ENCODE measurements at regions not wholly inside any gene's neighbourhood (a gene's known extent, or its start where the extent isn't known, plus 50 kb on each side); places are given as distances from the start of the nearest gene placed in this dataset.

DNA sequence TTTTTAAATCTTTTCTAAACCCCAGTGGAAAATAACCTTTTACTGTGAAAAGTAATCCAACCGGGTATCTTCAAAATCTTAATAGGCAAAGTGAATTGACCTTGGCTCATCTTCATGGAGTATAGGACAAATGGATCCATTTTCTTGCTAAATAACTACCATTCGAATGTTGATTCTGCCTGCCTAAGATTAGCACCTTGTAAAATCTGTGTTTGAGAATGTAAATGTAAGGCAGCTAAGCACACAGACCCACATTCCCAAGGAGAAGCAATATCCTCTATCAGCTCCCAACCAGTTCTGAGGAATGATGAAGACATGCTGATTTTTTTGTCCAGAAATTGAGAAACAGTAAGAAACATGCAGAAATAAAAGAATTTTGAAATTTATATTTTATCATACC is 509.8 kb upstream of the SMIM21 start:
- DNase-seq (ENCODE audit: extremely low read depth, insufficient read length): no peak
- Histone ChIP-seq H3K27me3 (replicated peaks; ENCODE audit: control insufficient read depth, insufficient read depth, low read length) (no peaks in the 10 kb centered on the region), H3K4me3 (replicated peaks; ENCODE audit: low read depth, low read length) (no peak overlapping the region), H3K36me3 (ENCODE audit: control insufficient read depth, insufficient read depth, low read length) (no peaks in the 10 kb centered on the region)
- TF ChIP-seq, protein P1, sequence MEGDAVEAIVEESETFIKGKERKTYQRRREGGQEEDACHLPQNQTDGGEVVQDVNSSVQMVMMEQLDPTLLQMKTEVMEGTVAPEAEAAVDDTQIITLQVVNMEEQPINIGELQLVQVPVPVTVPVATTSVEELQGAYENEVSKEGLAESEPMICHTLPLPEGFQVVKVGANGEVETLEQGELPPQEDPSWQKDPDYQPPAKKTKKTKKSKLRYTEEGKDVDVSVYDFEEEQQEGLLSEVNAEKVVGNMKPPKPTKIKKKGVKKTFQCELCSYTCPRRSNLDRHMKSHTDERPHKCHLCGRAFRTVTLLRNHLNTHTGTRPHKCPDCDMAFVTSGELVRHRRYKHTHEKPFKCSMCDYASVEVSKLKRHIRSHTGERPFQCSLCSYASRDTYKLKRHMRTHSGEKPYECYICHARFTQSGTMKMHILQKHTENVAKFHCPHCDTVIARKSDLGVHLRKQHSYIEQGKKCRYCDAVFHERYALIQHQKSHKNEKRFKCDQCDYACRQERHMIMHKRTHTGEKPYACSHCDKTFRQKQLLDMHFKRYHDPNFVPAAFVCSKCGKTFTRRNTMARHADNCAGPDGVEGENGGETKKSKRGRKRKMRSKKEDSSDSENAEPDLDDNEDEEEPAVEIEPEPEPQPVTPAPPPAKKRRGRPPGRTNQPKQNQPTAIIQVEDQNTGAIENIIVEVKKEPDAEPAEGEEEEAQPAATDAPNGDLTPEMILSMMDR (IDR thresholded peaks at IDR 0.05; ENCODE audit: insufficient read depth, low read length, poor library complexity, severe bottlenecking): no peak

- DNase-seq (ENCODE audit: extremely low read depth, insufficient read length): no peak
- TF ChIP-seq, protein P1 (IDR thresholded peaks at IDR 0.05; ENCODE audit: insufficient read depth, low read length, poor library complexity, severe bottlenecking): no peak
- Histone ChIP-seq H3K27me3 (replicated peaks; ENCODE audit: control insufficient read depth, insufficient read depth, low read length) (no peaks in the 10 kb centered on the region), H3K36me3 (ENCODE audit: control insufficient read depth, insufficient read depth, low read length) (no peaks in the 10 kb centered on the region), H3K4me3 (replicated peaks; ENCODE audit: low read depth, low read length) (no peak overlapping the region)
Measured at GRCh38 chr18:75936862-75937261, 509.4 kb upstream of the SMIM21 start.

DNA sequence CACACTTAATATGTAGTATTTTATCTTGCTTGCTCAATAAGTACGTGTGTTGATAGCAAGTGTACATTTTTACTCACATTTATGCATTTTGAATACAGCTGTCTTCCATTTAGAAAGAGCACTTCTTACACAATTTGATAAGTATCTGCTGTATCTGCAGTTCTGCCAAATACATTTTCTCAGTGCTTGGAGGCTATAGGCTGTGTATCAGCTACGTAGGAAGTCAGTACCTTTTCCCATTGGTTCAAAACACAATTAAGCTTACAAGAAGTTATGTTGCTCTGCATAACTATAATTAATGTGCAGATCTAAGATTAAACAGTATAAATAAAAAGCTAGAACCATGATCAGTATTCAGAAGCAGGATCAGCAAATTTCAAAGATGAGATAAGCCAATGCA is 503.6 kb upstream of the SMIM21 start:
- H3K36me3 ChIP-seq (ENCODE audit: control insufficient read depth, insufficient read depth, low read length): no peaks in the 10 kb centered on the region
- TF ChIP-seq, protein P1 (IDR thresholded peaks at IDR 0.05; ENCODE audit: insufficient read depth, low read length, poor library complexity, severe bottlenecking): no peak
- H3K4me3 ChIP-seq (replicated peaks; ENCODE audit: low read depth, low read length): no peak overlapping the region
- no peaks in the 10 kb centered on the region for H3K27me3 ChIP-seq (replicated peaks; ENCODE audit: control insufficient read depth, insufficient read depth, low read length)
- no peak for DNase-seq (ENCODE audit: extremely low read depth, insufficient read length)

- no peaks in the 10 kb centered on the region for H3K36me3 ChIP-seq (ENCODE audit: control insufficient read depth, insufficient read depth, low read length)
- TF ChIP-seq, protein P1 (IDR thresholded peaks at IDR 0.05; ENCODE audit: insufficient read depth, low read length, poor library complexity, severe bottlenecking): no peak
- no peak overlapping the region for H3K4me3 ChIP-seq (replicated peaks; ENCODE audit: low read depth, low read length)
- H3K27me3 ChIP-seq (replicated peaks; ENCODE audit: control insufficient read depth, insufficient read depth, low read length): no peaks in the 10 kb centered on the region
- no peak for DNase-seq (ENCODE audit: extremely low read depth, insufficient read length)
Measured at GRCh38 chr18:75928706-75929105, 501.2 kb upstream of the SMIM21 start.

DNA sequence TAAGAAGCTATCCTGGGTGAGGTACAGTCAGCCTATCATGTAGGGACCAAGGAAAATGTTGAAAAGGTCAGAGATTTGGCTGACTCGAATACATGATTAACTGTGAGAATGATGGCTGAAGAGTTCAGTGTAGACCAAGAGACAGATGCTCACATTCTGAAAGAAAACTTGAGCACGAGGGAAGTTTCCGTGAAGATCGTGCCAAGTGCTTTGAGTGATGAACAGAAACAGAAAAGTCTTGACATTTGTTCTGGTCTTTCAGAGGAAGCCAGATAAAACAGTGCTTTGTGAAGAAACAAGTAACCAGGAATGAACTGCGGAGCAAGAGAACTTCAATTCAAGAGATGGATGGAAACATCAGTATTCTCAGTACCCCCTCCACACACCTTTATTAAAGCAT is 500.3 kb upstream of the SMIM21 start:
- TF ChIP-seq, protein P1 (IDR thresholded peaks at IDR 0.05; ENCODE audit: insufficient read depth, low read length, poor library complexity, severe bottlenecking): no peak
- no peaks in the 10 kb centered on the region for H3K36me3 ChIP-seq (ENCODE audit: control insufficient read depth, insufficient read depth, low read length)
- H3K27me3 ChIP-seq (replicated peaks; ENCODE audit: control insufficient read depth, insufficient read depth, low read length): no peaks in the 10 kb centered on the region
- no peak for DNase-seq (ENCODE audit: extremely low read depth, insufficient read length)
- no peak overlapping the region for H3K4me3 ChIP-seq (replicated peaks; ENCODE audit: low read depth, low read length)

- no peak for DNase-seq (ENCODE audit: extremely low read depth, insufficient read length)
- no peak overlapping the region for H3K4me3 ChIP-seq (replicated peaks; ENCODE audit: low read depth, low read length)
- TF ChIP-seq, protein P1 (IDR thresholded peaks at IDR 0.05; ENCODE audit: insufficient read depth, low read length, poor library complexity, severe bottlenecking): no peak
- H3K36me3 ChIP-seq (ENCODE audit: control insufficient read depth, insufficient read depth, low read length): no peaks in the 10 kb centered on the region
- H3K27me3 ChIP-seq (replicated peaks; ENCODE audit: control insufficient read depth, insufficient read depth, low read length): no peaks in the 10 kb centered on the region
Measured at GRCh38 chr18:75926811-75927210, 499.3 kb upstream of the SMIM21 start.
